Neural crest cell (in vitro differentiated cells): ENCODE measurements at regions not wholly inside any gene's neighbourhood (a gene's known extent, or its start where the extent isn't known, plus 50 kb on each side); places are given as distances from the start of the nearest gene placed in this dataset.

Experiments
- DNase-seq: peaks from one replicate; pipeline ENCODE4 v3.0.0; 2021; ENCODE audit warnings: low read depth, mixed read lengths, low spot score
- H3K27ac Mint-ChIP-seq: one replicate; pipeline ENCODE4 v1.8.0; 2021; ENCODE audit warnings: mild to moderate bottlenecking, mixed read lengths; ENCODE audit not compliant: unreplicated experiment
- H3K27me3 Mint-ChIP-seq: 2 replicates; pipeline ENCODE4 v1.8.0; 2021; ENCODE audit warnings: low read depth, mild to moderate bottlenecking, mixed read lengths
- H3K36me3 Mint-ChIP-seq: 2 replicates; pipeline ENCODE4 v1.8.0; 2021; ENCODE audit warnings: low read depth, mild to moderate bottlenecking, mixed read lengths
- H3K4me1 Mint-ChIP-seq: 2 replicates; pipeline ENCODE4 v1.8.0; 2021; ENCODE audit warnings: mixed read lengths
- H3K4me3 Mint-ChIP-seq: one replicate; pipeline ENCODE4 v1.8.0; 2021; ENCODE audit warnings: mild to moderate bottlenecking, mixed read lengths
- H3K9me3 Mint-ChIP-seq: 2 replicates; pipeline ENCODE4 v1.8.0; 2021; ENCODE audit warnings: mixed read lengths
- CTCF ChIP-seq: fragments of 200-600 bp; sonication (generic); conservative IDR thresholded peaks from 2 replicates; pipeline ENCODE4 v1.5.0; 2021; ENCODE audit warnings: antibody characterized with exemption, mild to moderate bottlenecking

GRCh38 chr2:172253190-172254052 lies 150.7 kb upstream of the DLX2 start:
- no peak overlapping the region for H3K4me3 Mint-ChIP-seq
- DNase-seq, result no peak
- H3K4me1 Mint-ChIP-seq, result peaks cover 37% of the 10 kb centered on the region
- H3K27ac Mint-ChIP-seq, result peak overlapping the region; percentile 48
- no peaks in the 10 kb centered on the region for H3K9me3 Mint-ChIP-seq
- H3K36me3 Mint-ChIP-seq, result no peaks in the 10 kb centered on the region
- TF ChIP-seq CTCF, result no peak
- H3K27me3 Mint-ChIP-seq, result no peaks in the 10 kb centered on the region

- DNase-seq, result no peak
- H3K27ac Mint-ChIP-seq, result no peak overlapping the region
- peaks cover 49% of the 10 kb centered on the region for H3K4me1 Mint-ChIP-seq
- no peaks in the 10 kb centered on the region for H3K27me3 Mint-ChIP-seq
- no peaks in the 10 kb centered on the region for H3K9me3 Mint-ChIP-seq
- H3K4me3 Mint-ChIP-seq, result no peak overlapping the region
- TF ChIP-seq CTCF, result no peak
- no peaks in the 10 kb centered on the region for H3K36me3 Mint-ChIP-seq
Measured at GRCh38 chr2:172256886-172257285, 154.2 kb upstream of the DLX2 start.

GRCh38 chr2:172259827-172260226 lies 157.1 kb upstream of the DLX2 start:
- H3K27ac Mint-ChIP-seq, result no peak overlapping the region
- DNase-seq, result no peak
- peaks cover 29% of the 10 kb centered on the region for H3K4me1 Mint-ChIP-seq
- no peaks in the 10 kb centered on the region for H3K36me3 Mint-ChIP-seq
- no peaks in the 10 kb centered on the region for H3K9me3 Mint-ChIP-seq
- H3K27me3 Mint-ChIP-seq, result no peaks in the 10 kb centered on the region
- H3K4me3 Mint-ChIP-seq, result no peak overlapping the region
- no peak for TF ChIP-seq CTCF

GRCh38 chr2:172260336-172260735 lies 157.6 kb upstream of the DLX2 start:
- no peak for TF ChIP-seq CTCF
- no peaks in the 10 kb centered on the region for H3K9me3 Mint-ChIP-seq
- DNase-seq, result no peak
- no peak overlapping the region for H3K27ac Mint-ChIP-seq
- no peaks in the 10 kb centered on the region for H3K36me3 Mint-ChIP-seq
- H3K4me3 Mint-ChIP-seq, result no peak overlapping the region
- peaks cover 29% of the 10 kb centered on the region for H3K4me1 Mint-ChIP-seq
- H3K27me3 Mint-ChIP-seq, result no peaks in the 10 kb centered on the region

GRCh38 chr2:172261292-172261691 lies 158.6 kb upstream of the DLX2 start:
- peaks cover 25% of the 10 kb centered on the region for H3K4me1 Mint-ChIP-seq
- no peaks in the 10 kb centered on the region for H3K9me3 Mint-ChIP-seq
- H3K27ac Mint-ChIP-seq, result no peak overlapping the region

More at GRCh38 chr2:172261292-172261691, 158.6 kb upstream of the DLX2 start:
- no peaks in the 10 kb centered on the region for H3K27me3 Mint-ChIP-seq
- TF ChIP-seq CTCF, result no peak
- DNase-seq, result no peak
- H3K4me3 Mint-ChIP-seq, result no peak overlapping the region
- no peaks in the 10 kb centered on the region for H3K36me3 Mint-ChIP-seq
